SIG-M5 treated with dmso at 0.1 percent for 504 hours (cell line): ENCODE measurements at regions not wholly inside any gene's neighbourhood (a gene's known extent, or its start where the extent isn't known, plus 50 kb on each side); places are given as distances from the start of the nearest gene placed in this dataset.
"Not testable (repeated sequence)": the region's sequence is repeated elsewhere in the genome, so short reads cannot be mapped to it uniquely, and the experiment has no call there.

ENCODE experiments used
- DNase-seq: peaks from one replicate; lab custom pipeline; 2025; ENCODE audit not compliant: unreplicated experiment; lab: John Stamatoyannopoulos, UW

GRCh38 chr10:25076506-25077177, 60.2 kb downstream of the THNSL1 start:
- DNase-seq = no peak

GRCh38 chr10:25078658-25079431, 62.4 kb downstream of the THNSL1 start:
- no peak for DNase-seq

- peak; percentile 57 for DNase-seq
Observed at GRCh38 chr10:25080880-25081581, 64.6 kb downstream of the THNSL1 start.

- peak; percentile 2 for DNase-seq
Observed at GRCh38 chr10:25082276-25083204, 66.1 kb downstream of the THNSL1 start.

- no peak for DNase-seq
Observed at GRCh38 chr10:25083546-25084111, 67.2 kb downstream of the THNSL1 start.

- no peak for DNase-seq
Observed at GRCh38 chr10:25084447-25084846, 68.0 kb downstream of the THNSL1 start.

GRCh38 chr10:25094590-25094989, 78.2 kb downstream of the THNSL1 start:
- no peak for DNase-seq

GRCh38 chr10:25097669-25098411, 77.0 kb upstream of the GPR158 start:
- DNase-seq = no peak

- DNase-seq = no peak
Observed at GRCh38 chr10:25100141-25100540, 74.7 kb upstream of the GPR158 start.

- no peak for DNase-seq
Observed at GRCh38 chr10:25101461-25102146, 73.2 kb upstream of the GPR158 start.

- DNase-seq = no peak
Observed at GRCh38 chr10:25102147-25102822, 72.5 kb upstream of the GPR158 start.

GRCh38 chr10:25103703-25104102, 71.1 kb upstream of the GPR158 start:
- no peak for DNase-seq

GRCh38 chr10:25104441-25104840, 70.4 kb upstream of the GPR158 start:
- DNase-seq = no peak

- no peak for DNase-seq
Observed at GRCh38 chr10:25105262-25105661, 69.5 kb upstream of the GPR158 start.

- no peak for DNase-seq
Observed at GRCh38 chr10:25105743-25106260, 69.0 kb upstream of the GPR158 start.

- no peak for DNase-seq
Observed at GRCh38 chr10:25107756-25108155, 67.0 kb upstream of the GPR158 start.

GRCh38 chr10:25109896-25110295, 64.9 kb upstream of the GPR158 start:
- DNase-seq = not testable (repeated sequence)

GRCh38 chr10:25112016-25112415, 62.8 kb upstream of the GPR158 start:
- no peak for DNase-seq
